HCT116 (cell line): ENCODE measurements at regions not wholly inside any gene's neighbourhood (a gene's known extent, or its start where the extent isn't known, plus 50 kb on each side); places are given as distances from the start of the nearest gene placed in this dataset.

ENCODE experiments used
- ATAC-seq: fragments of 200-7000 bp; cut with Tn5 transposase; 2 replicates; pipeline ENCODE4 v1.9.1; 2020; ENCODE audit warnings: mild to moderate bottlenecking, moderate library complexity
- BruUV-seq: library from RNA; stranded (reverse); fragments of 400-500 nt; replicated peaks from 2 replicates; lab custom pipeline; 2021; lab: Mats Ljungman, UMichigan
- CTCF ChIA-PET: fragments of 300-600 bp; sonication (Branson Sonifier 250); formaldehyde crosslinking; loops from one replicate; lab custom pipeline; 2021; ENCODE audit warnings: antibody characterized with exemption; lab: Charles Lee
- POLR2A ChIA-PET: fragments of 300-600, 350-600 bp; sonication (Branson Sonifier 250); formaldehyde crosslinking; loops from one replicate; lab custom pipeline; 2021; ENCODE audit warnings: antibody characterized with exemption; lab: Charles Lee
- RAD21 ChIA-PET, 2 experiments: fragments of 300-600 bp; sonication (Branson Sonifier 250); formaldehyde crosslinking; loops; one replicate each; lab custom pipeline; 2023; ENCODE audit warnings: low total read pairs in 2 of 2; ENCODE audit not compliant: uncharacterized antibody in 2 of 2, unreplicated experiment in 2 of 2, low non-redundant PET in 1 of 2; lab: Charles Lee
- DNase-seq: peaks from one replicate; pipeline ENCODE4 v3.0.0-alpha.2; 2010; ENCODE audit warnings: low read depth, low spot score
- H2AFZ ChIP-seq: fragments of 200-600 bp; shearing (Covaris generic), sonication (generic); 2 replicates; pipeline ENCODE4 v1.6.1; 2017; ENCODE audit warnings: low read depth, mixed run types, mixed read lengths, antibody characterized with exemption, low read length; ENCODE audit not compliant: poor library complexity, severe bottlenecking
- H3K27ac ChIP-seq: 2 replicates; pipeline ENCODE4 v1.5.1; 2012; ENCODE audit warnings: low read depth, low read length
- H3K27me3 ChIP-seq: fragments of 200-600 bp; sonication (generic); 2 replicates; pipeline ENCODE4 v1.6.1; 2016; ENCODE audit warnings: mixed run types, low read length, mixed read lengths; ENCODE audit not compliant: insufficient read depth
- H3K36me3 ChIP-seq, 2 experiments: fragments of 200-500 bp in 1 of 2; fragments of 200-600 bp in 1 of 2; sonication (Bioruptor generic) in 1 of 2; sonication (generic) in 1 of 2; 2 replicates each; pipeline versions ENCODE4 v1.5.1 to v1.6.1; 2014 to 2016; ENCODE audit warnings: low read length in 2 of 2, inconsistent platforms in 1 of 2, mixed read lengths in 1 of 2, mixed run types in 1 of 2; ENCODE audit not compliant: insufficient read depth in 2 of 2, control insufficient read depth in 1 of 2
- H3K4me1 ChIP-seq, 2 experiments: fragments of 200-600 bp in 1 of 2; sonication (generic) in 1 of 2; 2 replicates each; pipeline versions ENCODE4 v1.5.1 to v1.6.1; 2012 to 2017; ENCODE audit warnings: low read length in 2 of 2, inconsistent platforms in 1 of 2, mild to moderate bottlenecking in 1 of 2, mixed read lengths in 1 of 2, mixed run types in 1 of 2, moderate library complexity in 1 of 2; ENCODE audit not compliant: insufficient read depth in 2 of 2, control insufficient read depth in 1 of 2
- H3K4me2 ChIP-seq: fragments of 200-600 bp; sonication (generic); 2 replicates; pipeline ENCODE4 v1.6.1; 2017; ENCODE audit warnings: mixed run types, low read length, mixed read lengths
- H3K4me3 ChIP-seq, 2 experiments: fragments of 200-600 bp in 1 of 2; sonication (generic) in 1 of 2; replicated peaks in 1 of 2; 2 replicates each; pipeline ENCODE4 v1.5.1; 2011 to 2016; ENCODE audit warnings: low read length in 2 of 2, control low read depth in 1 of 2, low read depth in 1 of 2, mild to moderate bottlenecking in 1 of 2, mixed read lengths in 1 of 2, mixed run types in 1 of 2
- H3K79me2 ChIP-seq: fragments of 200-600 bp; sonication (generic); 2 replicates; pipeline ENCODE4 v1.6.1; 2017; ENCODE audit warnings: mild to moderate bottlenecking, mixed run types, low read length, moderate library complexity, mixed read lengths; ENCODE audit not compliant: insufficient read depth
- H3K9ac ChIP-seq: fragments of 200-600 bp; sonication (generic); 2 replicates; pipeline ENCODE4 v1.6.1; 2016; ENCODE audit warnings: low read length, mixed read lengths
- H3K9me2 ChIP-seq: fragments of 200-600 bp; sonication (generic), shearing (Covaris generic); 2 replicates; pipeline ENCODE4 v1.6.1; 2017; ENCODE audit warnings: mixed run types, mild to moderate bottlenecking, moderate library complexity; ENCODE audit not compliant: insufficient read depth
- H3K9me3 ChIP-seq, 2 experiments: fragments of 200-500 bp in 1 of 2; fragments of 200-600 bp in 1 of 2; sonication (Bioruptor generic) in 1 of 2; sonication (generic) in 1 of 2; 2 replicates each; pipeline ENCODE4 v1.6.1; 2014 to 2017; ENCODE audit warnings: low read length in 2 of 2, mixed read lengths in 2 of 2, inconsistent platforms in 1 of 2, low read depth in 1 of 2, mild to moderate bottlenecking in 1 of 2, mixed run types in 1 of 2, moderate library complexity in 1 of 2; ENCODE audit not compliant: control insufficient read depth in 1 of 2, insufficient read depth in 1 of 2
- H4K20me1 ChIP-seq: fragments of 200-600 bp; sonication (generic), shearing (Covaris generic); 2 replicates; pipeline ENCODE4 v1.6.1; 2017; ENCODE audit warnings: mixed run types, mild to moderate bottlenecking, moderate library complexity; ENCODE audit not compliant: insufficient read depth
- ATF3 ChIP-seq: IDR thresholded peaks from 2 replicates; pipeline ENCODE4 v1.6.1; 2012
- POLR2A ChIP-seq: IDR thresholded peaks from 2 replicates; pipeline ENCODE4 v1.7.0; 2011; ENCODE audit warnings: borderline replicate concordance; ENCODE audit not compliant: insufficient read depth, insufficient read length; ENCODE audit errors: extremely low read depth
- RAD21 ChIP-seq: IDR thresholded peaks from 2 replicates; pipeline ENCODE4 v1.6.1; 2012; ENCODE audit warnings: low read depth, mild to moderate bottlenecking
- SIN3A ChIP-seq: IDR thresholded peaks from 2 replicates; pipeline ENCODE4 v1.6.1; 2012; ENCODE audit warnings: low read depth
- SRF ChIP-seq: IDR thresholded peaks from 2 replicates; pipeline ENCODE4 v1.6.1; 2012; ENCODE audit warnings: low read depth
- ZNF274 ChIP-seq: fragments of 200-500 bp; sonication (Bioruptor generic); IDR thresholded peaks from 2 replicates; pipeline ENCODE4 v1.6.1; 2014; ENCODE audit warnings: mild to moderate bottlenecking, low read depth, low read length, inconsistent platforms
- intact Hi-C: fragments of 100-400 bp; cut with micrococcal nuclease; formaldehyde crosslinking; loops from 2 replicates; pipeline ENCODE4 v1.10.0; 2022
- TF ChIP-seq, protein P1 (sequence below): IDR thresholded peaks from 2 replicates; pipeline ENCODE4 v1.6.1; 2011; ENCODE audit warnings: mild to moderate bottlenecking, low read length, moderate library complexity; ENCODE audit not compliant: insufficient replicate concordance; ENCODE audit errors: extremely low read depth
- TF ChIP-seq, protein P2 (sequence below): IDR thresholded peaks from 2 replicates; pipeline ENCODE4 v1.6.1; 2012

DNA sequence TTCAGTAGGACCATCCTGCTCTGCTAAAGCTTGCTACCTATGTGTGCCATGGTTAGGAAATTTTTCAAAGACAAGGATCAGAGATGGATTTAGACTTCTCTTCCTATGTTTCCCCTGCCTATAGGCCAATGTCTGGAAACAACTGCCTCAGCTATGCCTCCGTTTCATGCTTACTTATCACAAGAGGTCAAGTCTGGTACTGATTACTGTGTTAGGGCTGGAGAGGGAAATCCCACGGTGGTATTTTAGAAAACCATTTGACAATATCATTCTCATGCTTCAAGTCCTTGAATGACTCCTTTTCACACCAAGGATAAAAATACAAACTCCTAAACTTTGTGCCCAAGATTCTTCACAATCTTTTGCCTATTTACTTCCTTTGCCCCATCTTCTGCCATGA, 484.3 kb downstream of the DHX35 start (continued):
- TF ChIP-seq, protein P1, sequence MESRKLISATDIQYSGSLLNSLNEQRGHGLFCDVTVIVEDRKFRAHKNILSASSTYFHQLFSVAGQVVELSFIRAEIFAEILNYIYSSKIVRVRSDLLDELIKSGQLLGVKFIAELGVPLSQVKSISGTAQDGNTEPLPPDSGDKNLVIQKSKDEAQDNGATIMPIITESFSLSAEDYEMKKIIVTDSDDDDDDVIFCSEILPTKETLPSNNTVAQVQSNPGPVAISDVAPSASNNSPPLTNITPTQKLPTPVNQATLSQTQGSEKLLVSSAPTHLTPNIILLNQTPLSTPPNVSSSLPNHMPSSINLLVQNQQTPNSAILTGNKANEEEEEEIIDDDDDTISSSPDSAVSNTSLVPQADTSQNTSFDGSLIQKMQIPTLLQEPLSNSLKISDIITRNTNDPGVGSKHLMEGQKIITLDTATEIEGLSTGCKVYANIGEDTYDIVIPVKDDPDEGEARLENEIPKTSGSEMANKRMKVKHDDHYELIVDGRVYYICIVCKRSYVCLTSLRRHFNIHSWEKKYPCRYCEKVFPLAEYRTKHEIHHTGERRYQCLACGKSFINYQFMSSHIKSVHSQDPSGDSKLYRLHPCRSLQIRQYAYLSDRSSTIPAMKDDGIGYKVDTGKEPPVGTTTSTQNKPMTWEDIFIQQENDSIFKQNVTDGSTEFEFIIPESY: no peak
- TF ChIP-seq, protein P2, sequence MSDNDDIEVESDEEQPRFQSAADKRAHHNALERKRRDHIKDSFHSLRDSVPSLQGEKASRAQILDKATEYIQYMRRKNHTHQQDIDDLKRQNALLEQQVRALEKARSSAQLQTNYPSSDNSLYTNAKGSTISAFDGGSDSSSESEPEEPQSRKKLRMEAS: no peak

DNA sequence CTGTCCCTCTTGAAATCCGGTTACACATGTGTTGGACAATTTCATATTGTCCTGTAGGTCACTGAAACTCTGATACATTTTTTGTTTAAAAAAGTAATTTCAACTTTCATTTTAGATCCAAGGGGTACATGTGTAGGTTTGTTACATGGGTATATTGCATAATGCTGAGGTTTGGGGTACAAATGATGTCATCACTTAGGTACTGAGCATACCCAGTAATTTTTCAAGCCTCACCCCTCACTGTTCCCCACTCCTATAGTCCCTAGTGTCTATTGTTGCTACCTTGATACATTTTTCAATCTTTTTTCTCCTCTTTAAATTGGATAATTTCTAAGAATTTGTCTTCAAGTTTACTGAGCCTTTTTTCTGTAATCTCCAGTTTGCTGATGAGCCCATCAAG, 483.0 kb downstream of the DHX35 start:
- Histone ChIP-seq H3K9ac (no peak overlapping the region), H3K9me3 (0 out of 4 replicates have a peak, but pooled peaks cover 0 to 4% of the 10 kb centered on the region in 2 experiments), H4K20me1 (no peaks in the 10 kb centered on the region), H3K4me1 (no peaks in the 10 kb centered on the region), H3K9me2 (no peaks in the 10 kb centered on the region), H3K79me2 (no peaks in the 10 kb centered on the region), H2AFZ (no peak overlapping the region), H3K27me3 (no peaks in the 10 kb centered on the region), H3K4me3 (no peak overlapping the region), H3K4me2 (no peak overlapping the region), H3K27ac (no peak overlapping the region), H3K36me3 (no peaks in the 10 kb centered on the region)
- CTCF ChIA-PET: no interaction called here
- ATAC-seq (no peak), DNase-seq (no peak)
- TF ChIP-seq ZNF274: no peak
- no peak for TF ChIP-seq SIN3A
- TF ChIP-seq POLR2A: no peak
- no peak for TF ChIP-seq RAD21
- TF ChIP-seq SRF: no peak
- no peak for TF ChIP-seq ATF3
- intact Hi-C loops: no loop called here
- RAD21 ChIA-PET: no interaction called here
- BruUV-seq: no TSS peak
- POLR2A ChIA-PET: no interaction called here
